Natural killer cell (primary cell): ENCODE measurements at regions not wholly inside any gene's neighbourhood (a gene's known extent, or its start where the extent isn't known, plus 50 kb on each side); places are given as distances from the start of the nearest gene placed in this dataset.

Experiments used
- ATAC-seq, 3 donors: fragments of 150-1000 bp in 2 of 3; fragments of 200-7000 bp in 1 of 3; cut with Tn5 transposase; 1 replicate in 1 of 3; 2 replicates in 2 of 3; pipeline ENCODE4 v1.10.0; 2021; ENCODE audit warnings: mild to moderate bottlenecking in 2 of 3, moderate library complexity in 2 of 3
- DNase-seq, 2 donors: peaks; one replicate each; pipeline versions ENCODE4 v3.0.0 to v3.0.0-alpha.2; 2013 to 2021; ENCODE audit warnings: mixed read lengths in 1 of 2
- H3K27ac ChIP-seq: one replicate; pipeline ENCODE4 v1.5.1; 2013; ENCODE audit warnings: mild to moderate bottlenecking, low read length
- H3K27me3 ChIP-seq: one replicate; pipeline ENCODE4 v1.6.1; 2013; ENCODE audit warnings: low read length; ENCODE audit not compliant: control insufficient read depth, insufficient read depth
- H3K36me3 ChIP-seq: one replicate; pipeline ENCODE4 v1.6.1; 2013; ENCODE audit warnings: low read length; ENCODE audit not compliant: control insufficient read depth, insufficient read depth
- H3K4me1 ChIP-seq: one replicate; pipeline ENCODE4 v1.6.1; 2013; ENCODE audit warnings: low read length; ENCODE audit not compliant: control insufficient read depth, insufficient read depth
- H3K4me3 ChIP-seq: one replicate; pipeline ENCODE4 v1.5.1; 2013; ENCODE audit warnings: low read length
- H3K9me3 ChIP-seq: one replicate; pipeline ENCODE4 v1.6.1; 2013; ENCODE audit warnings: low read length; ENCODE audit not compliant: control insufficient read depth, insufficient read depth
- H3K27ac Mint-ChIP-seq, 2 donors: one replicate each; pipeline ENCODE4 v1.8.0; 2022; ENCODE audit warnings: mild to moderate bottlenecking in 2 of 2, mixed read lengths in 2 of 2, moderate library complexity in 1 of 2
- H3K27me3 Mint-ChIP-seq, 2 donors: one replicate each; pipeline ENCODE4 v1.8.0; 2022; ENCODE audit warnings: low read depth in 2 of 2, mixed read lengths in 2 of 2
- H3K36me3 Mint-ChIP-seq: one replicate; pipeline ENCODE4 v1.8.0; 2022; ENCODE audit warnings: mixed read lengths
- H3K4me1 Mint-ChIP-seq, 2 donors: one replicate each; pipeline ENCODE4 v1.8.0; 2022; ENCODE audit warnings: mixed read lengths in 2 of 2
- H3K4me3 Mint-ChIP-seq: one replicate; pipeline ENCODE4 v1.8.0; 2022; ENCODE audit warnings: mild to moderate bottlenecking, moderate library complexity, mixed read lengths
- H3K9me3 Mint-ChIP-seq, 2 donors: one replicate each; pipeline ENCODE4 v1.8.0; 2022; ENCODE audit warnings: mixed read lengths in 2 of 2
- CTCF ChIP-seq: fragments of 200-600 bp; IDR thresholded peaks from one replicate; pipeline ENCODE4 v1.8.0; 2022; ENCODE audit warnings: antibody characterized with exemption
- WGBS: methylation state at CpG from one replicate; pipeline ENCODE4 v1.1.7; 2013; ENCODE audit warnings: missing lambda C conversion rate; ENCODE audit not compliant: insufficient coverage; 5-methylcytosine and 5-hydroxymethylcytosine counted together
- intact Hi-C: fragments of 100-400 bp; cut with micrococcal nuclease; formaldehyde crosslinking; loops from one replicate; pipeline ENCODE4 v1.14.2; 2022

- ATAC-seq (no peak), DNase-seq (no peak)
- no peak overlapping the region for H3K27ac ChIP-seq
- Mint-ChIP-seq H3K36me3 (no peaks in the 10 kb centered on the region), H3K27ac (no peak overlapping the region), H3K9me3 (no peaks in the 10 kb centered on the region), H3K4me1 (no peaks in the 10 kb centered on the region), H3K4me3 (no peak overlapping the region), H3K27me3 (peaks cover 8 to 18% of the 10 kb centered on the region in 2 donors)
- H3K9me3 ChIP-seq, result no peaks in the 10 kb centered on the region
- no peaks in the 10 kb centered on the region for H3K4me1 ChIP-seq
- intact Hi-C loops, result no loop called here
- H3K36me3 ChIP-seq, result no peaks in the 10 kb centered on the region
- TF ChIP-seq CTCF, result no peak
- no peak overlapping the region for H3K4me3 ChIP-seq
- H3K27me3 ChIP-seq, result no peaks in the 10 kb centered on the region
Observed at GRCh38 chr12:93306636-93307035, 71.1 kb upstream of the NUDT4 start.

GRCh38 chr12:93308281-93308680 lies 69.4 kb upstream of the NUDT4 start:
- 75% methylated on average over 2 of the region's 4 CpGs for WGBS
- no peak overlapping the region for H3K27ac Mint-ChIP-seq

GRCh38 chr12:93311827-93312226 lies 65.9 kb upstream of the NUDT4 start:
- no peak overlapping the region for H3K27ac Mint-ChIP-seq
- 92% methylated on average over 1 of the region's 2 CpGs for WGBS
- Histone ChIP-seq H3K4me3 (no peak overlapping the region), H3K9me3 (no peaks in the 10 kb centered on the region), H3K27ac (no peak overlapping the region), H3K36me3 (no peaks in the 10 kb centered on the region), H3K4me1 (no peaks in the 10 kb centered on the region), H3K27me3 (no peaks in the 10 kb centered on the region)
- ATAC-seq, result no peak
- no peak overlapping the region for H3K4me3 Mint-ChIP-seq
- H3K4me1 Mint-ChIP-seq, result no peaks in the 10 kb centered on the region
- DNase-seq, result no peak
- TF ChIP-seq CTCF, result no peak
- H3K36me3 Mint-ChIP-seq, result no peaks in the 10 kb centered on the region
- intact Hi-C loops, result no loop called here
- H3K9me3 Mint-ChIP-seq, result no peaks in the 10 kb centered on the region
- peaks cover 0 to under 1% of the 10 kb centered on the region in 2 donors for H3K27me3 Mint-ChIP-seq

More at GRCh38 chr12:93308281-93308680, 69.4 kb upstream of the NUDT4 start:
- Mint-ChIP-seq H3K9me3 (no peaks in the 10 kb centered on the region), H3K27me3 (peaks cover 8 to 18% of the 10 kb centered on the region in 2 donors), H3K4me1 (no peaks in the 10 kb centered on the region), H3K36me3 (no peaks in the 10 kb centered on the region), H3K4me3 (no peak overlapping the region)
- Histone ChIP-seq H3K9me3 (no peaks in the 10 kb centered on the region), H3K4me1 (no peaks in the 10 kb centered on the region), H3K4me3 (no peak overlapping the region), H3K36me3 (no peaks in the 10 kb centered on the region), H3K27ac (no peak overlapping the region), H3K27me3 (no peaks in the 10 kb centered on the region)
- ATAC-seq, result no peak
- intact Hi-C loops, result no loop called here
- no peak for TF ChIP-seq CTCF
- DNase-seq, result no peak

GRCh38 chr12:93314177-93314497 lies 63.6 kb upstream of the NUDT4 start:
- Mint-ChIP-seq H3K9me3 (no peaks in the 10 kb centered on the region), H3K27ac (no peak overlapping the region), H3K36me3 (no peaks in the 10 kb centered on the region), H3K4me1 (no peaks in the 10 kb centered on the region), H3K27me3 (no peaks in the 10 kb centered on the region), H3K4me3 (no peak overlapping the region)
- DNase-seq (no peak), ATAC-seq (no peak)
- H3K27ac ChIP-seq, result no peak overlapping the region
- H3K36me3 ChIP-seq, result no peaks in the 10 kb centered on the region
- H3K9me3 ChIP-seq, result no peaks in the 10 kb centered on the region
- intact Hi-C loops, result no loop called here
- WGBS, result 90% methylated on average over 2 of the region's 4 CpGs
- no peak overlapping the region for H3K4me3 ChIP-seq
- no peak for TF ChIP-seq CTCF
- no peaks in the 10 kb centered on the region for H3K4me1 ChIP-seq
- no peaks in the 10 kb centered on the region for H3K27me3 ChIP-seq
